Upper lobe of right lung (tissue), 1 donor: ENCODE measurements at regions not wholly inside any gene's neighbourhood (a gene's known extent, or its start where the extent isn't known, plus 50 kb on each side); places are given as distances from the start of the nearest gene placed in this dataset.

Experiments used
- ATAC-seq: fragments of 200-7000 bp; cut with Tn5 transposase; one replicate; pipeline ENCODE4 v1.9.1; 2020; ENCODE audit warnings: mild to moderate bottlenecking, moderate library complexity
- DNase-seq: peaks from one replicate; pipeline ENCODE4 v3.0.0-alpha.2; 2020
- H3K27ac ChIP-seq: fragments of 200-600 bp; one replicate; pipeline ENCODE4 v1.8.0; 2022
- H3K27me3 ChIP-seq: fragments of 200-600 bp; one replicate; pipeline ENCODE4 v1.8.0; 2022; ENCODE audit warnings: mild to moderate bottlenecking
- H3K36me3 ChIP-seq: fragments of 200-600 bp; one replicate; pipeline ENCODE4 v1.8.0; 2022
- H3K4me1 ChIP-seq: fragments of 200-600 bp; one replicate; pipeline ENCODE4 v1.8.0; 2022
- H3K4me3 ChIP-seq: fragments of 200-600 bp; one replicate; pipeline ENCODE4 v1.8.0; 2022; ENCODE audit warnings: mild to moderate bottlenecking
- H3K9me3 ChIP-seq: fragments of 200-600 bp; one replicate; pipeline ENCODE4 v1.8.0; 2022
- CTCF ChIP-seq: fragments of 200-600 bp; IDR thresholded peaks from one replicate; pipeline ENCODE4 v1.8.0; 2022; ENCODE audit warnings: antibody characterized with exemption
- intact Hi-C: fragments of 100-400 bp; cut with DNase I; formaldehyde crosslinking; loops from one replicate; pipeline ENCODE4 v1.11.0; 2022
- donor health status: DM: no; HTN: yes; CAD: no; lungs with severe emphysema.

- Histone ChIP-seq H3K27ac (no peak overlapping the region), H3K27me3 (no peaks in the 10 kb centered on the region), H3K4me3 (no peak overlapping the region), H3K36me3 (no peaks in the 10 kb centered on the region), H3K9me3 (no peaks in the 10 kb centered on the region), H3K4me1 (no peaks in the 10 kb centered on the region)
- intact Hi-C loops = no loop called here
- DNase-seq (no peak), ATAC-seq (no peak)
- TF ChIP-seq CTCF = no peak
These were observed 1079.1 kb downstream of the TTLL7 start for GRCh38 chr1:82919837-82920236.

GRCh38 chr1:82907313-82907712 is 1091.6 kb downstream of the TTLL7 start:
- DNase-seq (no peak), ATAC-seq (no peak)
- intact Hi-C loops = no loop called here
- H3K27ac ChIP-seq = no peak overlapping the region
- no peaks in the 10 kb centered on the region for H3K9me3 ChIP-seq
- no peak overlapping the region for H3K4me3 ChIP-seq
- no peaks in the 10 kb centered on the region for H3K36me3 ChIP-seq
- no peaks in the 10 kb centered on the region for H3K27me3 ChIP-seq
- no peak for TF ChIP-seq CTCF
- no peaks in the 10 kb centered on the region for H3K4me1 ChIP-seq

GRCh38 chr1:82903626-82904025 is 1095.3 kb downstream of the TTLL7 start:
- TF ChIP-seq CTCF = no peak
- no peak for DNase-seq
- H3K27me3 ChIP-seq = no peaks in the 10 kb centered on the region
- intact Hi-C loops = no loop called here
- H3K27ac ChIP-seq = no peak overlapping the region
- H3K4me3 ChIP-seq = no peak overlapping the region
- H3K36me3 ChIP-seq = no peaks in the 10 kb centered on the region
- H3K4me1 ChIP-seq = no peaks in the 10 kb centered on the region
- H3K9me3 ChIP-seq = no peaks in the 10 kb centered on the region
- no peak for ATAC-seq

- ATAC-seq = no peak
- intact Hi-C loops = no loop called here
- Histone ChIP-seq H3K27me3 (no peaks in the 10 kb centered on the region), H3K4me1 (no peaks in the 10 kb centered on the region), H3K4me3 (no peak overlapping the region), H3K27ac (no peak overlapping the region), H3K9me3 (no peaks in the 10 kb centered on the region), H3K36me3 (no peaks in the 10 kb centered on the region)
- no peak for DNase-seq
- TF ChIP-seq CTCF = no peak
These were observed 1097.4 kb downstream of the TTLL7 start for GRCh38 chr1:82901561-82901960.

GRCh38 chr1:82901118-82901517 is 1097.8 kb downstream of the TTLL7 start:
- no peak for ATAC-seq
- no peak for TF ChIP-seq CTCF
- no peak overlapping the region for H3K27ac ChIP-seq
- no peaks in the 10 kb centered on the region for H3K27me3 ChIP-seq
- no peak for DNase-seq
- no peaks in the 10 kb centered on the region for H3K9me3 ChIP-seq
- H3K4me1 ChIP-seq = no peaks in the 10 kb centered on the region
- intact Hi-C loops = no loop called here
- no peak overlapping the region for H3K4me3 ChIP-seq
- H3K36me3 ChIP-seq = no peaks in the 10 kb centered on the region

GRCh38 chr1:82899017-82899416 is 1098.3 kb downstream of the ADGRL2 start:
- intact Hi-C loops = no loop called here
- Histone ChIP-seq H3K27me3 (no peaks in the 10 kb centered on the region), H3K4me1 (no peaks in the 10 kb centered on the region), H3K4me3 (no peak overlapping the region), H3K36me3 (no peaks in the 10 kb centered on the region), H3K9me3 (no peaks in the 10 kb centered on the region), H3K27ac (no peak overlapping the region)
- DNase-seq (no peak), ATAC-seq (no peak)
- no peak for TF ChIP-seq CTCF
